GM19043 (cell line): ENCODE measurements at regions not wholly inside any gene's neighbourhood (a gene's known extent, or its start where the extent isn't known, plus 50 kb on each side); places are given as distances from the start of the nearest gene placed in this dataset.
A peak's percentile ranks its signal among the peaks of the same experiment; 100 is the strongest.
"Not testable (repeated sequence)": the region's sequence is repeated elsewhere in the genome, so short reads cannot be mapped to it uniquely, and the experiment has no call there.

Experiments
- ATAC-seq: cut with Tn5 transposase; IDR thresholded peaks from one replicate; pipeline ENCODE4 v1.9.1; 2021; ENCODE audit warnings: low read depth; ENCODE audit not compliant: unreplicated experiment

DNA sequence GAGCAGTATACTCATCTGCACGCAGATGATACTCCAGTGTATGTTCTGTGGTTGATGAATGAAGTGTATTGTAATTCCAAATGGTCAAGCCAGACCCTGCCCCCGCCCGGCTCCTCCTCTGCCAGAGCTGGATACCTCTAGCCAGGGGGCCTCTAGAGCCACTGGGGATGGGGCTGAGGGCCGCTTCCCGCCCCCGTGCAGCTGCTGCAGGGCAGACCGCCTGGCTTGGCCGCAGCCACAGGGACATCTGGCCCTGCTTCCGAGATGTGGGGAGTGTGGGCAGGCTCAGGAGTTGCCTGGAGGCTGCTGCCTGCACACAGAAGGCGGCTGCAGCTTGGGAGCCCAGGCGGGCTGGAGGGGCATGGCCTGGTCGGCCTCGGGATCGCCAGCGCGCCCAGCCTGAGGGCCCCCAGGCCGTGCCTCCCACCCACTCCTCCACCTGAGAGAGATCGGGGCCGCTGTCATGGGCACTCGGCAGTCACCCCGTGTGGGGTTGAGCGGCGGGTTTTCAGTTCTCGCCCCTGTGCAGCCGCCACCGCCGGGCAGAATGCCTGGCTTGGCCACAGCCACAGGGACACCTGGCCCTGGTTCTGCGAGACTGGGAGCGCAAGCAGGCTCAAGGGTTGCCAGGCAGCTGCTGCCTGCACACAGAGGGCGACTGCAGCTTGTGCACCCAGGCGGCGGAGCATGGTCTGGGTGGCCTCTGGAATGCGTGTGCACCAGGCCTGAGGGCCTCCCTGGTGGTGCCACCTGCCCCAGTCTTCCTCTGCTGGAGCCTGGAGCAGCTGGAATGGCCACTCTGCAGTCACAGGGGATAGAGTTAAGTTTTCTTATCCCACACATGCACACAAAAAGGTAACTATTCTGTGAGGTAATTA is 1643.7 kb downstream of the SPATA31A7 start:
- not testable (repeated sequence) for ATAC-seq

- ATAC-seq: not testable (repeated sequence)
These were observed 1647.5 kb downstream of the SPATA31A7 start for GRCh38 chr9:62837254-62837911.

DNA sequence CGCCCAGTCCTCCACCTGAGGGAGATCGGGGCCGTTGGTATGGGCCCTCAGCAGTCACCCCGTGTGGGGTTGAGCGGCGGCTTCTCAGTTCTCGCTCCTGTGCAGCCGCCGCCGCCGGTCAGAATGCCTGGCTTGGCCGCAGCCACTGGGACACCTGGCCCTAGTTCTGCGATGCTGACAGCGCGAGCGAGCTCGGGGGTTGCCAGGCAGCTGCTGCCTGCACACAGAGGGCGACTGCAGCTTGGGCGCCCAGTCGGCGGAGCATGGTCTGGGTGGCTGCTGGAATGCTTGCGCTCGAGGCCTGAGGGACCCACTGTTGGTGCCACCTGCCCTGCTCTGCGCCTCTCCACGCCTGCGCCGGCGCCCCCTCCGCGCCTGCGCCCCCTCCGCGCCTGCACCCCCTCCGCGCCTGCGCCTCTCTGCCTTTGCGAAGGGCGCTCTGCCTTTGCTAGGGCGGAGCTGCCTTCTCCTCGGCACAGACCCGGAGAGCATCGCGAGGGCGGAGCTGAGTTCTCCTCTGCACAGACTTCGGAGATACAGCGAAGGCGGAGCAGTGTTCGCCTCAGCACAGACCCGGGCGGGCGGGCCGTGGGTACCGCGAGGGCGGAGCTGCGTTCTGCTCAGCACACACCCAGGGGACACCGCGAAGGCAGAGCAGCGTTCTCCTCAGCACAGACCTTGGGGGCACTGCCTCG is 1648.3 kb downstream of the SPATA31A7 start:
- peak; percentile 99 for ATAC-seq

GRCh38 chr9:62839168-62839567 is 1649.3 kb downstream of the SPATA31A7 start:
- ATAC-seq: not testable (repeated sequence)

DNA sequence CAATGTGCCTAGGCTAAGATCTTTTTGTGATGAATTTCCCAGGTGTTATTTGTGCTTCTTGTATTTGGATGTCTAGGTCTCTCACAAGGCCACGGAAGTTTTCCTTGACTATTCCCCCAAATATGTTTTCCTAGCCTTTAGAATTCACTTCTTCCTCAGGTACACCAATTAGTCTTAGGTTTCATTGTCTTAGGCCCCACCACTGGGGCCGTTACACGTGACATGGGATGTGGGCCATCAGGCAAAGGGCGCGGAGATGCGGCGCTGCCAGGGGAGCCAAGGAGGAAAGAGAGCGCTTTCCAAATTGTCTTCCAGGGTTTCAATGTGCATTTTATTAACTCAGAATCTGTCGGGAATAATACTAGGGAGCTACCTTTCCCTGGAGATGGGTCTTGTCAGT is 1653.3 kb downstream of the SPATA31A7 start:
- ATAC-seq: not testable (repeated sequence)

- not testable (repeated sequence) for ATAC-seq
These were observed 1654.0 kb downstream of the SPATA31A7 start for GRCh38 chr9:62843706-62844290.

- ATAC-seq: peak; percentile 68
These were observed 1654.9 kb downstream of the SPATA31A7 start for GRCh38 chr9:62844681-62845185.

- not testable (repeated sequence) for ATAC-seq
These were observed 1658.4 kb downstream of the SPATA31A7 start for GRCh38 chr9:62848258-62848657.

DNA sequence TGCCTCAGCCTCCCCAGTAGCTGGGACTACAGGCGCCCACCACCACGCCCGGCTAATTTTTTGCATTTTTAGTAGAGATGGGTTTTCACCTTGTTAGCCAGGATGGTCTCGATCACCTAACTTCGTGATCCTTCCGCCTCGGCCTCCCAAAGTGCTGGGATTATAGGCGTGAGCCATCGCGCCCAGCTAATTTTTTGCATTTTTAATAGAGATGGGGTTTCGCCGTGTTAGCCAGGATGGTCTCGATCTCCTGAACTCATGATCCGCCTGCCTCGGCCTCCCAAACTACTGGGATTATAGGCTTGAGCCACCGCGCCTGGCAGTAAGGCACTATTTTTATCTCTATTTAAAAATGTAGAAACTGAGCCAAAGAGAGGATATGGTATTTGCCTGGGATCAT is 1660.2 kb downstream of the SPATA31A7 start:
- not testable (repeated sequence) for ATAC-seq

GRCh38 chr9:62857280-62857679 is 1667.4 kb downstream of the SPATA31A7 start:
- not testable (repeated sequence) for ATAC-seq

DNA sequence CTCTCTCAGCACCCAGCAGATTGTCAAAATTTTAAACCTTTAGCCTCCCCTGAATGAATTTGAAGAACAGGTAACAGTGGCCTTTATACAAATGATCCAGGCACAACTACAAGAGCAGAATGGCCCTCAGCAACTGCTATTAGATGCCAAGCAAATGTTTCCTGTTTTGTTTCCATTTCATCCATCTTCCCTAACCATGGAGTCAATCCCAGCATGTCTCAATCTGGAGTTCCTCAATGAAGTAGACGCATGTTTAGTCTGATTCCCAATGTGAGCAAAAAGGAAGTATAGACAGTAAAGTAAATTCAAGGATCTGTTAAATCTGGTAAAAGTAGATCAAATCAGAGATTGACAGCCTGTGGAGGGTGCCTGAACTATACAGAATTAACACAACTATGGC is 1668.4 kb downstream of the SPATA31A7 start:
- not testable (repeated sequence) for ATAC-seq

GRCh38 chr9:62860939-62861860 is 1671.4 kb downstream of the SPATA31A7 start:
- not testable (repeated sequence) for ATAC-seq

DNA sequence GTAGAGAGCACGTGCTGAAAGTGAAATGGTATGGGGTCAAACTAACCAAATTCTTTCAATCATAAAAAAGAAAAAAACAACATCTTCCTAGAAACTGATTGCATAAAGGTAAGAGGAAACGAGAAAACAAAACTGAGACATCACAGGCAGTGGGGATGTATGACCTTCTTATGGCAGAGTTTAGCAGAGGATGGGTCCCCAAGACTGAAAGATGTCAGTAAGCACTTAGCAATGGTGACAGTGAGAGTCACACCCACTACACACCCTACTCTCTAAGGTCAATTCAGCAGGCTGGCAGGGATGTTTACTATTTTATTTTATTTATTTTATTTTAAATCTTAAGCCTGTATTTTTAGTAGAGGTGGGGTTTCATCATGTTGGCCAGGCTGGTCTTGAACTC is 1672.3 kb downstream of the SPATA31A7 start:
- ATAC-seq: not testable (repeated sequence)

DNA sequence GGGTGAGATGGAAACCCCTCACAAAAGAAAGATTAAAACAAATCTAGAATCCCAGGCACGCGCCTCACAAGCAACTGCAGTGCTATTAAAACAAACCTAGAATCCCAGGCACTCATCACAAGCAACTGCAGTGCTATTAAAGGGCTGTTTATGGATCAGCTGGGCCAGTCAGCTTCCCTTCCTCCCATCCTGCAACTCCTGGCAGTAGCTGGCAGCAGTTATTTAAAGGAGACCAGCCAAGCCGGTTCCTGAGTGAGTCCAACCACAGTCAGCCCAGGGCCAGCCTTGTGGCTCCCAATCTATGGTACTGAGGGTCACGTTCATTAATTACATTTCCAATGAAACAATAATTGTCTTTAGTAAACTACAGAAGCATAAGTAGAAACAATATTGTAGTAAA is 1673.5 kb downstream of the SPATA31A7 start:
- not testable (repeated sequence) for ATAC-seq

- not testable (repeated sequence) for ATAC-seq
These were observed 1674.0 kb downstream of the SPATA31A7 start for GRCh38 chr9:62863867-62864266.

DNA sequence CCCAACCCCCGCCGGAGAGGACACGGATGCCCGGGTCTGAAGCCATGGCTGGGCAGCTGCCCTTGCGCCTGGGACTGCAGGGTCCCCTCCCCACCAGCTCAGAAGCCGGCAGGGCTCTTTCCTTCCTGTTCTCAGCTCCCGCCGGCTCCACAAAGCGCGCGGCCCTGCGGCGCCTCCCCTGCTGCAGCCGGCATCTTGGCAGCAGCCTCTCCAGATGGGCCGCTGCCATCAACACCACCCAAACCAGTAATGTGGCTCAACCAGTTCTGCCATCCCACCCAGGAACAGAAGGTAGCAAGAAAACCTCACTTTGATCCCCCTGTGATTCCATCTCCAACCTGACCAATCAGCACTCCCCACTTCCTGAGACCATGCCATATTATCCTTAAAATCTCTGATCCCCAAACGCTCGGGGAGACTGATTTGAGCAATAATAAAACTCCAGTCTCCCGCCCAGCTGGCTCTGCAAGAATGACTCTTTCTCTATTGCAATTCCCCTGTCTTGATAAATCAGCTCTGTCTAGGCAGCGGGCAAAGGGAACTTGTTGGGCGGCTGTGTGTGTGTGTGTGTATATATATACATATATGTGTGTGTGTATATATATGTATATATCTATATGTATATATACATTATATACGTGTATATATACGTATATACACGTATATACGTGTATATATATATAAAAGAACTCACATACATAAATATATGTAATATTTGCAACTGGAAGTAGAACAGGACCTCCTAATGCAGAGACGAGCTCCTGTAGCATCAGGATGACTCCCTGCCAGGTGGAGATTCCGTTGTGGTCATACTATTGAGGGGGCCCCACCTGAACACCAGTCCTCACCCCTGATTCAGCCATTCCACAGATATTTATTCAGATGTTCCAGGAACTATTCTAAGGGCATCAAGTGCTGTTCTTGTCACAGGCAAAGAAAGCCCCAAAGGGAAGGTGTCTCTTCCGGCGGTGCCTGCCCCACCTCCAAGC is 1674.9 kb downstream of the SPATA31A7 start:
- not testable (repeated sequence) for ATAC-seq

GRCh38 chr9:62869061-62869460 is 1679.2 kb downstream of the SPATA31A7 start:
- ATAC-seq: not testable (repeated sequence)

- not testable (repeated sequence) for ATAC-seq
These were observed 1681.9 kb downstream of the SPATA31A7 start for GRCh38 chr9:62871765-62872164.
